ENCODE measurements at regions not wholly inside any gene's neighbourhood (a gene's known extent, or its start where the extent isn't known, plus 50 kb on each side); places are given as distances from the start of the nearest gene placed in this dataset.

GRCh38 chr3:151964743-151965142 lies 91.3 kb downstream of the SUCNR1 start:
- FAIRE-seq (no peak), DNase-seq (ENCODE audit: insufficient read length, low spot score) (no peak)
- TF ChIP-seq POU2F2 (IDR thresholded peaks at IDR 0.05; ENCODE audit: low read depth, low read length), result no peak
- TF ChIP-seq POLR2A (IDR thresholded peaks at IDR 0.05; ENCODE audit: low read depth, low read length), result no peak
- no peak for TF ChIP-seq PAX5 (IDR thresholded peaks at IDR 0.05; ENCODE audit: insufficient read depth, low read length, severe bottlenecking)
- no peak for TF ChIP-seq TAF1 (IDR thresholded peaks at IDR 0.05; ENCODE audit: low read depth, low read length)
- TF ChIP-seq POLR2AphosphoS5 (IDR thresholded peaks at IDR 0.05; ENCODE audit: low read depth, low read length), result no peak
- no peak for TF ChIP-seq SPI1 (IDR thresholded peaks at IDR 0.05; ENCODE audit: low read depth, low read length)

DNA sequence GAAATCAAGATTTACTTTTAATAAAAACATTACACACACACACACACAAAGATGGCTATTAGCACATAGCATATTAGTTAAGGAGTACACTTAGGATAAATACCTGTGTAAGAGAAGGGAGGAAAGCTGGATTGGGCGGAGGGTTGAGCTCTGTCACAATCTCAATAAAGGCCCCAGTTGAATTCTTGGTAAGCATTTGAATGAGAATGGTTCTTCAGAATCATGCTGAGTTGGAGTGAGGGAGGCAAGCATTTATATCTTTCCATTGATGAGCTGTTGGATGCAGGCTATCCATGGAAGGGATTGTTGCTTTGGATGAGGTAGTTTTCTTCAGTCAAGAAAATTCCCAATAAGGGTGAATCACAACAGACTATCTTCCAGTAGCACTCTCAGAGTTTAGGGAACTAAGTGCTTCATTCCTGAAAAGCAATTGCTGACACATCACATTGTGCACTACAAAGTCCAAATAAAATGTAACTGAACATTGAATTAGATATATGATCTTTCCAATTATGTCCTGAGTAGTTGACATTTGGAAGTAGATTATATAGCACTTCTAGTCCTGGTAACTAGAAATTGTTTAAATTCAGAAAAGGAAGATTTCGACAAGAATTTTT lies 95.7 kb downstream of the SUCNR1 start:
- DNase-seq (ENCODE audit: insufficient read length, low spot score), result no peak
- FAIRE-seq, result no peak
- TF ChIP-seq POLR2AphosphoS5 (IDR thresholded peaks at IDR 0.05; ENCODE audit: low read depth, low read length) (no peak), POU2F2 (IDR thresholded peaks at IDR 0.05; ENCODE audit: low read depth, low read length) (no peak), TAF1 (IDR thresholded peaks at IDR 0.05; ENCODE audit: low read depth, low read length) (no peak), PAX5 (IDR thresholded peaks at IDR 0.05; ENCODE audit: insufficient read depth, low read length, severe bottlenecking) (no peak), SPI1 (IDR thresholded peaks at IDR 0.05; ENCODE audit: low read depth, low read length) (no peak), POLR2A (IDR thresholded peaks at IDR 0.05; ENCODE audit: low read depth, low read length) (no peak)

GRCh38 chr3:151971814-151972579 lies 98.6 kb downstream of the SUCNR1 start:
- TF ChIP-seq TAF1 (IDR thresholded peaks at IDR 0.05; ENCODE audit: low read depth, low read length), result no peak
- TF ChIP-seq POLR2AphosphoS5 (IDR thresholded peaks at IDR 0.05; ENCODE audit: low read depth, low read length), result no peak
- TF ChIP-seq POLR2A (IDR thresholded peaks at IDR 0.05; ENCODE audit: low read depth, low read length), result no peak
- no peak for TF ChIP-seq PAX5 (IDR thresholded peaks at IDR 0.05; ENCODE audit: insufficient read depth, low read length, severe bottlenecking)
- no peak for TF ChIP-seq SPI1 (IDR thresholded peaks at IDR 0.05; ENCODE audit: low read depth, low read length)
- no peak for TF ChIP-seq POU2F2 (IDR thresholded peaks at IDR 0.05; ENCODE audit: low read depth, low read length)
- DNase-seq (ENCODE audit: insufficient read length, low spot score) (no peak), FAIRE-seq (no peak)

GRCh38 chr3:151974067-151974466 lies 100.6 kb downstream of the SUCNR1 start:
- DNase-seq (ENCODE audit: insufficient read length, low spot score) (no peak), FAIRE-seq (no peak)
- no peak for TF ChIP-seq POLR2AphosphoS5 (IDR thresholded peaks at IDR 0.05; ENCODE audit: low read depth, low read length)
- TF ChIP-seq PAX5 (IDR thresholded peaks at IDR 0.05; ENCODE audit: insufficient read depth, low read length, severe bottlenecking), result no peak
- TF ChIP-seq POLR2A (IDR thresholded peaks at IDR 0.05; ENCODE audit: low read depth, low read length), result no peak
- no peak for TF ChIP-seq POU2F2 (IDR thresholded peaks at IDR 0.05; ENCODE audit: low read depth, low read length)
- TF ChIP-seq TAF1 (IDR thresholded peaks at IDR 0.05; ENCODE audit: low read depth, low read length), result no peak

DNA sequence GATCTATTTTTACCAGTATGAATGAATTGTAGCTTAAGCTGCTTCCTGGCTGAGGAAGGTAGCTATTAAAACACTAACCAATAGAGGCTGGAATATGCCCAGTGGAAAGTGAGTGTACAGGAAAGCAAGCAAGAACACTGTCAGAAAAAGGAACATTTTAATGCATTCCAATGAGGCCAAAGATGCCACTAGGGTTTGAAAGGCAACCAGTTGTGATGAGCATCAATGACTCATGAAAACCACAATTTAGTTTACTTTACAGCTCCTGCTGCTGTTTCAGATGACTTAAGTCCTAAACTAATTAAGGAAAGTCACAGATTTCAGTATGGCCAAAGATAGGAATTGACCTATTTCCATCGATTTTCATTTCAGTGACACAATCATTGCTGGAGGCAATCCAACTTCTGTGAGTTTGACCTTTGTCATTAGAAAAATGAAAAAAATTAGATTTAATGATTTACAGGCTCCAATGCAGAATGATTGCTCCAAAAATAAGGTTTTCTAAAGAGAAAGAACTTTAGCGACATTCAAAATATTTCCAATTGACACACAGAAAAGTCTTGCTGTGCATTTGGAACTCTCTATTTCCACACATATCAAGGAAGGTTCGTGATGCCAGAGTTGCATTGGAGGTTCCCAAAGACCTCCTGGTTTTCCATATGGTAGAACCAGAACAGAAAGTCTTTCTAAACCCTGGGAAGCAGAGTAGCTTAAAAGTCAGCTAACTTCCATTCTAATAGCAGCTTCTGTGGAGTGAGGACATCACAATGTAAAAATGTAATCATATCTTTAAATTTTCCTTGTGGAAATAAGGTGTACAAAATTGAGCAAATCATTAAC lies 103.0 kb downstream of the SUCNR1 start:
- no peak for DNase-seq (ENCODE audit: insufficient read length, low spot score)
- TF ChIP-seq POU2F2 (IDR thresholded peaks at IDR 0.05; ENCODE audit: low read depth, low read length) (no peak), PAX5 (IDR thresholded peaks at IDR 0.05; ENCODE audit: insufficient read depth, low read length, severe bottlenecking) (no peak), SPI1 (IDR thresholded peaks at IDR 0.05; ENCODE audit: low read depth, low read length) (no peak), POLR2A (IDR thresholded peaks at IDR 0.05; ENCODE audit: low read depth, low read length) (no peak), TAF1 (IDR thresholded peaks at IDR 0.05; ENCODE audit: low read depth, low read length) (no peak), POLR2AphosphoS5 (IDR thresholded peaks at IDR 0.05; ENCODE audit: low read depth, low read length) (no peak)
- peak; percentile 31 for FAIRE-seq

DNA sequence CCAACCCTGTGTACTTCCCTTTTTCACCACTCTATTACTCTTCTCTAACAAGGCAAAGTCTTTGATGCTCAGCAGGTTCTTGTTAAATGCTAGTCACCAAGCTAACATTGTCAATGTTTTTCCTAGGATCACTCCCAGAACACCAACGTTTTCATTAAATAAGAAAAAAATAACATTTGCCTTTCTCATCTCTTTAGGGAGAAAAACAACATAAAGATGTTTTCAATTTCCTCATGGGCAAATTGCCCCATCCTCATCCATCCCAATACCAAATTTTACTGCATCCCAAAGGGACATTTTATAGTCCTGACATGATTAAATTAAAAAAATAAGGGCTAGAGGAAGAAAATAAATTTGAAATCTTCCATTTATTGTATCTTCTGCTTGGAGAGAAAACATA lies 106.5 kb downstream of the SUCNR1 start:
- FAIRE-seq (no peak), DNase-seq (ENCODE audit: insufficient read length, low spot score) (no peak)
- TF ChIP-seq PAX5 (IDR thresholded peaks at IDR 0.05; ENCODE audit: insufficient read depth, low read length, severe bottlenecking), result no peak
- TF ChIP-seq POLR2A (IDR thresholded peaks at IDR 0.05; ENCODE audit: low read depth, low read length), result no peak
- no peak for TF ChIP-seq POU2F2 (IDR thresholded peaks at IDR 0.05; ENCODE audit: low read depth, low read length)
- no peak for TF ChIP-seq TAF1 (IDR thresholded peaks at IDR 0.05; ENCODE audit: low read depth, low read length)
- TF ChIP-seq POLR2AphosphoS5 (IDR thresholded peaks at IDR 0.05; ENCODE audit: low read depth, low read length), result no peak
- TF ChIP-seq SPI1 (IDR thresholded peaks at IDR 0.05; ENCODE audit: low read depth, low read length), result no peak

DNA sequence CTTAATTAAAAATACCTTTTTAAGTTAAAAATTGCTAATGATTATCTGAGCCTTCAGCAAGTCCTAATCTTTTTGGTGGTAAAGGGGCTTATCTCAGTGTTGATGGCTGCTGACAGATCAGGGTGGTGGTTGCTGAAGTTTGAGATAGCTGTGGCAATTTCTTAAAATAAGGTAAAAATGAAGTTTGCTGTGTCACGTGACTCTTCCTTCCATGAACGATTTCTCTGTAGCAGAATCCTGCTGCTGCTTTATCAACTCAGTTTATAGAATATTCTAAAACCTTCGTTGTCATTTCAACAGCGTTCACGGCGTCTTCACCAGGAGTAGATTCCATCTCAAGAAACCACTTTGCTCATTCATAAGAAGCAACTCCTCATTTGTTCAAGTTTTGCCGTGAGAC lies 110.1 kb downstream of the SUCNR1 start:
- no peak for DNase-seq (ENCODE audit: insufficient read length, low spot score)
- FAIRE-seq, result no peak
- no peak for TF ChIP-seq PAX5 (IDR thresholded peaks at IDR 0.05; ENCODE audit: insufficient read depth, low read length, severe bottlenecking)

DNA sequence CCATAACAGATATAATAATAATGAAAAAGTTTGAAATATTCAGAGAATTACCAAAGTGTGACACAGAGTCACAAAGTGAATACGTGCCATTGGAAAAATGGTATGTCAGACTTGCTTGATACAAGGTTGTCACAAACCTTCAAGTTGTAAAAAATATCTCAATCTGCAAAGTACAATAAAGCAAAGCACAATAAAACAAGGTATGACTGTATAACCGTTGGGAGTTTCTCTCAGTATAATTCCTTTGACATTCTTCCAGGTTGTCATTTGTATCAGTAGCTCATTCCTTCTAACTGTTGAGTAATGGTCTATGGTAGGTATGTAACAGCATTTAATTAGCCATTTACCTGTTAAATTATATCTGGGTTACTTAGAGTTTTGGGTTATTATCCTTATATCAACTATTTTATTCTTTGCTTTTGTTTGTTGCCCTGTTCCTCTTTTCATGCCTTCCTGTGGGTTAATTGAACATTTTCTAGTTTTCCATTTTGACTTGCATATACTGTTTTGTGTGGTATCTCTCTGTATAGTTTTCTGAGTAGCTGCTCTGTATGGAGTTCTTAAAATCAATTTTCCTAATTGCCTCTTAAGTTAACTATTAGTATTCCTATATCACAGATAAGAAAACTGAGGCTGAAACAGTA lies 112.5 kb downstream of the SUCNR1 start:
- no peak for FAIRE-seq
- TF ChIP-seq SPI1 (IDR thresholded peaks at IDR 0.05; ENCODE audit: low read depth, low read length) (peak; percentile 52; the same call in 1 of the 2 replicates), POLR2AphosphoS5 (IDR thresholded peaks at IDR 0.05; ENCODE audit: low read depth, low read length) (no peak)
- DNase-seq (ENCODE audit: insufficient read length, low spot score), result no peak

- no peak for DNase-seq (ENCODE audit: insufficient read length, low spot score)
- peak; percentile 20 for FAIRE-seq
- no peak for TF ChIP-seq TAF1 (IDR thresholded peaks at IDR 0.05; ENCODE audit: low read depth, low read length)
- TF ChIP-seq POLR2AphosphoS5 (IDR thresholded peaks at IDR 0.05; ENCODE audit: low read depth, low read length), result no peak
- TF ChIP-seq SPI1 (IDR thresholded peaks at IDR 0.05; ENCODE audit: low read depth, low read length), result peak; percentile 76
Measured at GRCh38 chr3:151987893-151988292, 114.5 kb downstream of the SUCNR1 start.

All from GM12891 (cell line).